Activated naive CD4-positive, alpha-beta T cell treated with anti-CD3 and anti-CD28 coated beads for 36 hours (primary cell): ENCODE measurements at regions not wholly inside any gene's neighbourhood (a gene's known extent, or its start where the extent isn't known, plus 50 kb on each side); places are given as distances from the start of the nearest gene placed in this dataset.

ENCODE experiments used
- CTCF ChIA-PET: fragments of 350-600 bp; sonication (Branson Sonifier 250); formaldehyde crosslinking; loops from one replicate; lab custom pipeline; 2021; ENCODE audit warnings: antibody characterized with exemption; lab: Charles Lee
- DNase-seq: peaks from one replicate; pipeline ENCODE4 v3.0.0-alpha.2; 2020
- H3K27ac Mint-ChIP-seq: one replicate; pipeline ENCODE4 v1.8.0; 2021; ENCODE audit warnings: mild to moderate bottlenecking, mixed read lengths
- H3K27me3 Mint-ChIP-seq: one replicate; pipeline ENCODE4 v1.8.0; 2021; ENCODE audit warnings: low read depth, mixed read lengths
- H3K36me3 Mint-ChIP-seq: one replicate; pipeline ENCODE4 v1.8.0; 2021; ENCODE audit warnings: low read depth, mixed read lengths
- H3K4me1 Mint-ChIP-seq: one replicate; pipeline ENCODE4 v1.8.0; 2021; ENCODE audit warnings: low read depth, mixed read lengths
- H3K4me3 Mint-ChIP-seq: one replicate; pipeline ENCODE4 v1.8.0; 2021; ENCODE audit warnings: mild to moderate bottlenecking, moderate library complexity, mixed read lengths
- H3K9me3 Mint-ChIP-seq: one replicate; pipeline ENCODE4 v1.8.0; 2021; ENCODE audit warnings: mixed read lengths
- intact Hi-C: fragments of 100-400 bp; cut with micrococcal nuclease; formaldehyde crosslinking; loops from one replicate; pipeline ENCODE4 v1.15.1; 2023

DNA sequence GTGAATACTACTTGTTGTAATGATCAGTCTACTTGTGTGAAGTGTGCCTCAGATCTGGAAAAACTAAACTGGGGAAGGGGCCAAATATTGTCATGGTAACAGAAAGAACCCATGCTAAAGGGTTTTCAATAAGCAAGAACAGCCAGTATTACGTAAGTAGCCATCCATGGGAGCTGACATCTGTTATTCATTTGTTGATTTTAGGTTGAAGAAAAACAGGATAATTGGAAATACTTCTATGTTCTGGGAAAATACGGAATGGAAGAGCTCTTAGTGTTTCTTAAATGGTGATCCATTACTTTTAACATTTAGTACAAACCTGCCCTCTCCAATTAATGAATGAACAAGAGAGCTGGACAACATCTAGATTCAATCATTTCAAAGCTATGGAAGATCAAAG lies 485.8 kb downstream of the NTRK2 start:
- Mint-ChIP-seq H3K9me3 (no peaks in the 10 kb centered on the region), H3K27me3 (no peaks in the 10 kb centered on the region), H3K4me1 (no peaks in the 10 kb centered on the region), H3K27ac (no peak overlapping the region), H3K36me3 (no peaks in the 10 kb centered on the region), H3K4me3 (no peak overlapping the region)
- CTCF ChIA-PET: no interaction called here
- intact Hi-C loops: no loop called here
- DNase-seq: no peak

DNA sequence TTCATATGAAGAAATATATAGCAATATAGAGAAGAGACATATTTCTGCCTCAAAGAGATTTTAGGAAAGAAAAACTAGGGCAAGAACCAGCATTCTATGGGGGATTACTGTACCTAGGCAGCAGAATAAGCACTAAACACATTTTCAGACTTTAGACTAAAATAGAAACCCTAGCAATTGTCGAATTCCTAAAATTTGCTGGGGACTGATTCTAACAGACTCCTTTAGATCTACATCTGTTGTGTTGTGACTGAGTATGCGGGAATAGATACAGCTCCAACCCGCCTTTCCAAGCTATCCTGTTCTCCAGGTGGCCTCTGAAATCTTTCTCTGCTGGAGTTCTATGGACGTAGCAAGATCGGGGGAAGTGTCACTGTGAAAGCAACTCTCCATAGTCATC lies 482.2 kb downstream of the NTRK2 start:
- intact Hi-C loops: no loop called here
- no peak overlapping the region for H3K27ac Mint-ChIP-seq
- H3K9me3 Mint-ChIP-seq: no peaks in the 10 kb centered on the region
- DNase-seq: no peak
- H3K4me3 Mint-ChIP-seq: no peak overlapping the region
- CTCF ChIA-PET: interaction anchor here (1.8 kb wide), 1 partner anchor 10 kb away, joined by 4 read pairs; no protein-coding TSS in a partner anchor
- no peaks in the 10 kb centered on the region for H3K27me3 Mint-ChIP-seq
- no peaks in the 10 kb centered on the region for H3K4me1 Mint-ChIP-seq
- no peaks in the 10 kb centered on the region for H3K36me3 Mint-ChIP-seq

- no peak for DNase-seq
- Mint-ChIP-seq H3K27ac (no peak overlapping the region), H3K27me3 (no peaks in the 10 kb centered on the region), H3K4me1 (no peaks in the 10 kb centered on the region), H3K9me3 (no peaks in the 10 kb centered on the region), H3K36me3 (no peaks in the 10 kb centered on the region), H3K4me3 (no peak overlapping the region)
- intact Hi-C loops: no loop called here
- CTCF ChIA-PET: interaction anchor here (1.8 kb wide), 1 partner anchor 9 kb away, joined by 4 read pairs; no protein-coding TSS in a partner anchor
These were observed 481.6 kb downstream of the NTRK2 start for GRCh38 chr9:85151162-85151561.

DNA sequence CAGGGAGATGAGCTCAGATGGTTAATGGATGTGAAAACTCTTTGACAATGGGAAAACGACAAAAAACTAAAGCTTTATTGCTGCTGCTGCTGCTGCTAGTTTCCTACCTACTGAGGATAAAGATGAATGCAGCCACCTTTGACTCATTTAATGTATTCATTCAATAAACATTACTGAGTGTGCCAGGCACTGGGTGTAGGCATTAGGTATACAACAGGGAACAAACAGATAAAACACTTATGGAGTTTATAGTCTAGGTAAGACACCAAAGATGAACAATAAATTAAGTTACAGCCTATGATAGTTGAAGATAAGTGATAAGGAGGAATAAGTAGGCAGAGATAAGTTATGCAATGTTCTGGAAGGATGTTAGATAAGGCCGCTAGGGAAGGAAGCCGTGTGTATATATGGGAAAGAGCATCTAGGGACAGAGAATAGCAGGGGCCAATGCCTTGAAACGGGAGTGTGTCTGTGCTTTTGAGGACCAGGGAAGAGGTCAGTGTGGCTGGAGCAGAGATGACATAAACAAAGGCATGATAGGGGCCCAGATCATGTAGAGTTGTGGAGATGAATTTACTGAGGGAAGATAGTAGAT lies 477.6 kb downstream of the NTRK2 start:
- Mint-ChIP-seq H3K36me3 (no peaks in the 10 kb centered on the region), H3K9me3 (no peaks in the 10 kb centered on the region), H3K27ac (no peak overlapping the region), H3K4me1 (no peaks in the 10 kb centered on the region), H3K27me3 (peaks cover 4% of the 10 kb centered on the region), H3K4me3 (no peak overlapping the region)
- intact Hi-C loops: no loop called here
- CTCF ChIA-PET: no interaction called here
- DNase-seq: no peak

DNA sequence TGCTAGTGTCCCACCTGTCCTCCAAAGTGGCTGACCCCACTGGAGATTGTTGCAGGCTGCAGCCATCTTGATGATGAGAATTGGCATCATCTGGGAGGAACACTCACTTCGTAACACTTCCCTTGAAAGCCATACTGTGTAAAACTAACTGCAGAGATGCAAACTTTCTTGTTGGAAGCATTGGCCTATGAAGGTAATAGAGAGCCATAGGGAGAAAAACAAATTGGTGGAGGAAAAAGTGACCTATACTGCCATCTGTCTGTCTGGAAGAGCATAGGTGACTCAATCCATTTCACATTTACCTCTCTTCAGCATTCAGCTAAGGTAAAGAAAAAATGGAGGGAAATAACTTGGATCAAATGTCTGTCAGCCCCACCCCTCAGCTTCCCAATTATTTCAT lies 473.4 kb downstream of the NTRK2 start:
- intact Hi-C loops: loop anchor here (1.0 kb wide), 1 partner anchor 746 kb away; no protein-coding TSS in a partner anchor
- no peaks in the 10 kb centered on the region for H3K4me1 Mint-ChIP-seq
- CTCF ChIA-PET: interaction anchor here (0.7 to 1.2 kb wide), 4 partner anchors 9 to 839 kb away, joined by 3 to 4 read pairs (median 3); no protein-coding TSS in a partner anchor

DNA sequence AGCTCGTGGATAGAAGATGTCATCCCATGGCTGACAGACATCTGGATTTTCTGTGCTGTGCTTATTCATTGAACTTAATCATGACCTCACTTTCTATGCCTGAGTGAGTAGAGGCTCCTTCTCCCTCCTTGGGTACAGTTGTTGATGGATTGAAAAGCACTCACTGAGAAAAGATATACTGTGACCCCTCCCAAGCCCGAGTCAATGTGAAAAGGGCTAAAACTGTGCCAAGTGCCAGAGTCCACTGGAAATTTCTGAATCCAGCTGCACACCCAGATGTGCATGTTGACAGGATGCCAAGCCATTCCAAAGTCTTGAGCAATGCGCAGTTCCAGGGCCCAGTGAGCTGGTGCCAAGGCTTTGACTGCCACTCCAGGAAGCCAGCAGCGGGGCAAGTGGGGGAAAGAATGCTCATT lies 473.0 kb downstream of the NTRK2 start:
- CTCF ChIA-PET: interaction anchor here (0.9 to 1.2 kb wide), 2 partner anchors 9 to 745 kb away, joined by 3 to 4 read pairs; no protein-coding TSS in a partner anchor
- Mint-ChIP-seq H3K4me3 (no peak overlapping the region), H3K36me3 (no peaks in the 10 kb centered on the region)

More for the DNA sequence above, 473.4 kb downstream of the NTRK2 start:
- no peak overlapping the region for H3K27ac Mint-ChIP-seq
- H3K27me3 Mint-ChIP-seq: peaks cover 4% of the 10 kb centered on the region
- no peak for DNase-seq
- H3K9me3 Mint-ChIP-seq: no peaks in the 10 kb centered on the region
- H3K4me3 Mint-ChIP-seq: no peak overlapping the region
- H3K36me3 Mint-ChIP-seq: no peaks in the 10 kb centered on the region

DNA sequence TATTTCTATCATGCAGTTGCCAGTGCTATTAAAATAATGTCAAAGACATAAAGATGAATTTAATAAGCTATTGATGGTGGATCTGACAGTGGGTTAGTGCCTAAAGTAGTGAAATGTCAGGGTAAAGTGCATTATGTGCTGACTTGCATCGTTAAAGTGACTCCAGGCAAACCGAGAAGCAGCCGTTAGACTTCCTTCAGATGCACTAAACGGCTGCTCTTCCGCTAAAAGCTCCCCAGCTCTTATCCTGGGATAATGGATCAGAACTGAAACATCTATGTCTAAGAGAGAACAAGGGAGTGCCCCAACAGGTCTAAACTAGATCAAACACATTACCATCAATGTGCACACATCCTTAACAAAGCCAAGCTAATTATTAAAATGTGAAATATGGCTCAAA lies 468.2 kb downstream of the NTRK2 start:
- Mint-ChIP-seq H3K36me3 (no peaks in the 10 kb centered on the region), H3K4me1 (no peaks in the 10 kb centered on the region), H3K27me3 (no peaks in the 10 kb centered on the region), H3K27ac (no peak overlapping the region), H3K9me3 (peaks cover 1% of the 10 kb centered on the region), H3K4me3 (no peak overlapping the region)
- intact Hi-C loops: no loop called here
- CTCF ChIA-PET: no interaction called here
- DNase-seq: no peak

More for the DNA sequence above, 473.0 kb downstream of the NTRK2 start:
- H3K9me3 Mint-ChIP-seq: no peaks in the 10 kb centered on the region
- intact Hi-C loops: no loop called here
- H3K27me3 Mint-ChIP-seq: peaks cover 4% of the 10 kb centered on the region
- no peak overlapping the region for H3K27ac Mint-ChIP-seq
- no peaks in the 10 kb centered on the region for H3K4me1 Mint-ChIP-seq
- DNase-seq: no peak

DNA sequence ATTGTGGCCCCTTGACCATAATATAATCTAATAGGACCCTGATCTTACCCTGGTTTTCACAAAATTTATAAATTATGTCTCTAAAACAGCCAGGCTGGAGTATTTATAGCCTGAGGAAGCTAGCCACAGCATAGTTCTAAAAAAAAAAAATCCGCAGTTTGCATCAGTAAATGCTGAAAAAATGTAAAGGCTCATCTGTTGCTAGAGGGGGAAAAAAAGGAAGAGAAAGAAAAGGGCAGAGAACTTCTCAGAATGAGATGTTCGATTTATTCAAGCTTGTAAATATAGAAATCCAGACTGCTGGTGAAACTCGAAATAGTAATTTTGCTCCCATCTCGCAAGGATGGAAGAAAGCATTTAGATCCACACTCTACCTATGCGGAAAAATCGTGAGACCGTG lies 467.5 kb downstream of the NTRK2 start:
- CTCF ChIA-PET: no interaction called here
- Mint-ChIP-seq H3K27me3 (no peaks in the 10 kb centered on the region), H3K27ac (peak overlapping the region; percentile 12), H3K4me3 (no peak overlapping the region), H3K4me1 (no peaks in the 10 kb centered on the region), H3K36me3 (no peaks in the 10 kb centered on the region), H3K9me3 (peaks cover 1% of the 10 kb centered on the region)
- intact Hi-C loops: no loop called here
- no peak for DNase-seq

DNA sequence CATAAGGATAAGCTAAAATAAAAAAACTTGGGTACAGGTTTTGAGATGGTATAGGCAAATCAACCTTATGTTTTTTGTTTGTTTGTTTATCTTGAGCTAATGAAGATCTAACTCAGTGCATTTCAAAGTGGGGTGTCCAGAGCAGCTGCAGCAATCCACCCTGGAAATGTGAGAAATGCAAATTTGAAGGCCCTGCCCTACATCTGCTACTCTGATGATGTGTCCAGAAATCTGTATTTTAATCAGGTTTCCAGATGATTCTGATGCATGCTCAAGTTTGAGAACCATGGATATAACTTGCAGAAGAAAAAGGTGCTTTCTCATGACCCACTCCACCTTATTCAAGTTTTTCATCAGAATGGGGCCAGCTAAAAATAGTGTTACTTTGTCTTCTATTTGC lies 467.0 kb downstream of the NTRK2 start:
- Mint-ChIP-seq H3K4me3 (no peak overlapping the region), H3K9me3 (peaks cover 1% of the 10 kb centered on the region), H3K4me1 (no peaks in the 10 kb centered on the region), H3K27me3 (no peaks in the 10 kb centered on the region), H3K27ac (no peak overlapping the region), H3K36me3 (no peaks in the 10 kb centered on the region)
- no peak for DNase-seq
- CTCF ChIA-PET: no interaction called here
- intact Hi-C loops: no loop called here

DNA sequence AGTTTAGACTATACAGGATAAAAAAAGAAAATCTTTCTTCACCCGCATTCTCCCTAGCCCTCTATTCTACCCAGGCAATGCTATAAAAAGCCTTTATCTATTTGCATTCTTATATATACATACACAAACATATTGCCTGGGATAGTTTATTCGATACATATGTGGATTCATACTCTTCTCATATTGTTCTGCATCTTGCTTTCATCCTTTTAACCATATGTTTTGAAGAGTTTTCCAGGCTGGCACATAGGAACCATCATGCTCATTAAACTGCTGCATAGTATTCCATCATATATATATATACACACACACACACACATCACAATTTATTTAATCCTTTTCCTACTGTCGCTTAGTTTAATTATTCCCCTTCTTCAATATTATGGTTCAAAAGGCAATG lies 461.2 kb downstream of the NTRK2 start:
- peaks cover 2% of the 10 kb centered on the region for H3K27me3 Mint-ChIP-seq
- H3K4me3 Mint-ChIP-seq: no peak overlapping the region
- no peak for DNase-seq
- no peaks in the 10 kb centered on the region for H3K36me3 Mint-ChIP-seq
- intact Hi-C loops: no loop called here
- H3K9me3 Mint-ChIP-seq: peaks cover 1% of the 10 kb centered on the region
- CTCF ChIA-PET: no interaction called here
- no peak overlapping the region for H3K27ac Mint-ChIP-seq
- H3K4me1 Mint-ChIP-seq: no peaks in the 10 kb centered on the region

DNA sequence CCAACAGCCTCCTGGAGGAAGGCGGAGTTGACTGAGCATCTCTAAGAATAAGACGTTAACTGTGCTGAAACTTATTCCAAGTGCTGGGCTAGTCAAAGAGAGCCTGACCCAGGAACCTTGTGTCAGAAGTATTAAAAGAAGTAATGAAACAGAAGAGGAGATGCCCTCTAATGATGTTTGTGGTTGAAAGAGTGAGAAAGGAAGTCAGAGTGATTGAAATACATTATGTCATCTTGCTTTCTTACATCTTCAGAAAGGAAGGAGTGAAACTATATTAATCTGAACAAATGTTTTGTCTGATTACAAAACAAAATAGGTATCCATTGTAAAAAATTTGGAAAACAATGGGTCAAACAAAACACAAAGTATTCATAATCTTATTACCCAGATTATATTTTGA lies 460.7 kb downstream of the NTRK2 start:
- no peak overlapping the region for H3K4me3 Mint-ChIP-seq
- H3K27ac Mint-ChIP-seq: no peak overlapping the region
- peaks cover 1% of the 10 kb centered on the region for H3K9me3 Mint-ChIP-seq
- no peaks in the 10 kb centered on the region for H3K36me3 Mint-ChIP-seq
- H3K27me3 Mint-ChIP-seq: peaks cover 2% of the 10 kb centered on the region
- DNase-seq: no peak
- intact Hi-C loops: no loop called here
- H3K4me1 Mint-ChIP-seq: no peaks in the 10 kb centered on the region
- CTCF ChIA-PET: no interaction called here

DNA sequence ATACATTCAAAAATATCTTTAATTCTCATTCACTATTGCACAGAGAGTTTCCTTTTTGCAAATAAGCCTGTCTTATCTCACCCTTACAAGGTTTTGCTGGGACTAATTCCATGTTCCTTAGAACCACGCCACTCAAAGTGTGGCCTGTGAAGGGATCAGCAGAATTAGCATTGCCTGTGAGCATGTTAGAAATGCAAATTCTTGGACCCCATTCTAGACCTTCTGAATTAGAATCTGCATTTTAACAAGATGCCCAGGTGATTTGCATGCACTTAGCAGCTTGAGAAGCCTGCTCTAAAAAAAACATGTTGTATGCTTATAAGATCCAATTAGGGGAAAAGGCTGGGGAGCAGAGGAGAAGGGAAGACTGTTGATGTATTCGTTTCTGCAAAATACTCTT lies 460.0 kb downstream of the NTRK2 start:
- intact Hi-C loops: no loop called here
- Mint-ChIP-seq H3K4me1 (no peaks in the 10 kb centered on the region), H3K27me3 (peaks cover 2% of the 10 kb centered on the region), H3K9me3 (peaks cover 1% of the 10 kb centered on the region), H3K27ac (no peak overlapping the region), H3K36me3 (no peaks in the 10 kb centered on the region), H3K4me3 (no peak overlapping the region)
- CTCF ChIA-PET: no interaction called here
- no peak for DNase-seq

- DNase-seq: no peak
- Mint-ChIP-seq H3K27me3 (peaks cover 5% of the 10 kb centered on the region), H3K9me3 (no peaks in the 10 kb centered on the region), H3K4me1 (no peaks in the 10 kb centered on the region), H3K36me3 (no peaks in the 10 kb centered on the region), H3K4me3 (no peak overlapping the region), H3K27ac (no peak overlapping the region)
- CTCF ChIA-PET: no interaction called here
- intact Hi-C loops: no loop called here
These were observed 449.6 kb downstream of the NTRK2 start for GRCh38 chr9:85118990-85119755.
